ENCODE measurements at regions not wholly inside any gene's neighbourhood (a gene's known extent, or its start where the extent isn't known, plus 50 kb on each side); places are given as distances from the start of the nearest gene placed in this dataset.
"Not testable (repeated sequence)": the region's sequence is repeated elsewhere in the genome, so short reads cannot be mapped to it uniquely, and the experiment has no call there.

DNA sequence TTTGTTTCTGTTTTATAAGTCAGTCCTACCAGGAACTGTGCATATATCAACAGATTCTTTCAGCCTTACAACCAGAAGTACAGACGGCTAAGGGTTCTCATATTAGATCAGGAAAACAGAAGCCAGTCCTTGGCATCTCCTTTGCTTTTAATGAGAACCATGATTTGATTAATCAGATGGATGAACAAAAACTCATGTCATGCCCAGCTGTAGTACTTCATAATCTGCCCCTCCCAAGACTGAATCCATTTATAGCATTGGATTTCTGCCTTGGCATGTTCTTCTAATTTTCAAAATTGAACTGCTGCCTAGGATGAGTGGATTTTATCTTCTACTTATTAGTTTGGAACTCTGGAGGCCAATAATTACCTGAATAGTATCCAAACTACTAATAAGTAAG, 617.2 kb downstream of the SLITRK5 start:
- in situ Hi-C loops (cut with MboI; ENCODE audit: low sequenced_read_pairs) (no loop called here), intact Hi-C loops (cut with micrococcal nuclease) (no loop called here), dilution Hi-C loops (cut with HindIII; ENCODE audit: low sequenced_read_pairs, unreplicated experiment) (no loop called here)
- H3K4me2 ChIP-seq (ENCODE audit: low read depth, low read length): no peak overlapping the region
- no peak overlapping the region for H2BK15ac ChIP-seq (ENCODE audit: low read depth, low read length)
- no peak overlapping the region for H2AK5ac ChIP-seq (ENCODE audit: low read depth, low read length)
- DNase-seq (no peak), ATAC-seq (ENCODE audit: low read depth) (no peak)
- peaks cover 7% of the 10 kb centered on the region; the same call in 1 of the 2 replicates for H3K9me3 ChIP-seq (ENCODE audit: control insufficient read depth, insufficient read depth, low read length)
- H4K91ac ChIP-seq (ENCODE audit: insufficient read depth, low read depth, low read length): no peak overlapping the region
- H2BK120ac ChIP-seq (ENCODE audit: low read depth, low read length): no peak overlapping the region
- no peak overlapping the region for H4K8ac ChIP-seq (ENCODE audit: low read depth in 2 of 2, low read length in 2 of 2)
- H3K9ac ChIP-seq (ENCODE audit: low read depth, low read length): no peak overlapping the region
- BruUV-seq (replicated peaks): no TSS peak
- no peak overlapping the region for H3K14ac ChIP-seq (replicated peaks; ENCODE audit: low read depth, low read length)
- no peak for TF ChIP-seq RAD21 (IDR thresholded peaks at IDR 0.05; ENCODE audit: low read length)
- WGBS, 2 experiments (ENCODE audit: extremely low coverage in 2 of 2, insufficient read length in 1 of 2): no CpG with 5 or more reads among the region's 1 CpG
- no peak overlapping the region for H2AFZ ChIP-seq (replicated peaks; ENCODE audit: low read length, poor library complexity)
- H2AK9ac ChIP-seq (replicated peaks; ENCODE audit: low read depth, low read length, poor library complexity): no peak overlapping the region
- H3K79me1 ChIP-seq (ENCODE audit: low read depth in 1 of 2, low read length in 2 of 2): no peaks in the 10 kb centered on the region
- no peaks in the 10 kb centered on the region for H4K20me1 ChIP-seq (ENCODE audit: insufficient read depth, low read length)
- H3K36me3 ChIP-seq (ENCODE audit: control insufficient read depth, insufficient read depth, low read length): no peaks in the 10 kb centered on the region
- CTCF ChIA-PET: no interaction called here
- H3K27ac ChIP-seq (ENCODE audit: insufficient read depth, low read length): no peak overlapping the region
- H2BK20ac ChIP-seq (ENCODE audit: low read depth, low read length): no peak overlapping the region
- H3K4me1 ChIP-seq (ENCODE audit: control insufficient read depth, insufficient read depth, low read length): no peaks in the 10 kb centered on the region
- H3K18ac ChIP-seq (ENCODE audit: low read depth, low read length): no peak overlapping the region
- no peak overlapping the region for H3K4ac ChIP-seq (ENCODE audit: low read depth, low read length)
- no peaks in the 10 kb centered on the region for H3K27me3 ChIP-seq (ENCODE audit: control insufficient read depth, insufficient read depth, low read length)
- H3K9me1 ChIP-seq (ENCODE audit: insufficient read depth, low read length): no peaks in the 10 kb centered on the region
- no peak overlapping the region for H3K4me3 ChIP-seq (ENCODE audit: insufficient read depth, low read depth, low read length)
- no peak overlapping the region for H2BK5ac ChIP-seq (ENCODE audit: low read depth, low read length, poor library complexity, severe bottlenecking)
- POLR2A ChIA-PET (ENCODE audit: unreplicated experiment): no interaction called here
- H4K5ac ChIP-seq (ENCODE audit: low read depth, low read length): no peak overlapping the region
- H3K23ac ChIP-seq (ENCODE audit: low read depth, low read length): no peak overlapping the region
- no peak overlapping the region for H3K56ac ChIP-seq (ENCODE audit: extremely low read depth, insufficient read depth, low read length)

GRCh38 chr13:88291731-88292130, 620.6 kb downstream of the SLITRK5 start:
- H3K9me1 ChIP-seq (ENCODE audit: insufficient read depth, low read length); intact Hi-C loops (cut with micrococcal nuclease); H3K36me3 ChIP-seq (ENCODE audit: control insufficient read depth, insufficient read depth, low read length); H3K23ac ChIP-seq (ENCODE audit: low read depth, low read length); BruUV-seq (replicated peaks); H4K20me1 ChIP-seq (ENCODE audit: insufficient read depth, low read length); H3K18ac ChIP-seq (ENCODE audit: low read depth, low read length); H3K4me2 ChIP-seq (ENCODE audit: low read depth, low read length); H2AK5ac ChIP-seq (ENCODE audit: low read depth, low read length); H3K56ac ChIP-seq (ENCODE audit: extremely low read depth, insufficient read depth, low read length); H2BK20ac ChIP-seq (ENCODE audit: low read depth, low read length); H3K9me3 ChIP-seq (ENCODE audit: control insufficient read depth, insufficient read depth, low read length); H2BK5ac ChIP-seq (ENCODE audit: low read depth, low read length, poor library complexity, severe bottlenecking); H3K79me1 ChIP-seq (ENCODE audit: low read depth in 1 of 2, low read length in 2 of 2); dilution Hi-C loops (cut with HindIII; ENCODE audit: low sequenced_read_pairs, unreplicated experiment); H3K9ac ChIP-seq (ENCODE audit: low read depth, low read length); ATAC-seq (ENCODE audit: low read depth); H3K4me1 ChIP-seq (ENCODE audit: control insufficient read depth, insufficient read depth, low read length); H4K5ac ChIP-seq (ENCODE audit: low read depth, low read length); H2AK9ac ChIP-seq (replicated peaks; ENCODE audit: low read depth, low read length, poor library complexity); H2AFZ ChIP-seq (replicated peaks; ENCODE audit: low read length, poor library complexity); POLR2A ChIA-PET (ENCODE audit: unreplicated experiment); H2BK15ac ChIP-seq (ENCODE audit: low read depth, low read length); H3K27me3 ChIP-seq (ENCODE audit: control insufficient read depth, insufficient read depth, low read length); DNase-seq; H4K8ac ChIP-seq (ENCODE audit: low read depth in 2 of 2, low read length in 2 of 2); H3K27ac ChIP-seq (ENCODE audit: insufficient read depth, low read length); H3K14ac ChIP-seq (replicated peaks; ENCODE audit: low read depth, low read length); H3K4ac ChIP-seq (ENCODE audit: low read depth, low read length); H3K4me3 ChIP-seq (ENCODE audit: insufficient read depth, low read depth, low read length); CTCF ChIA-PET; in situ Hi-C loops (cut with MboI; ENCODE audit: low sequenced_read_pairs); H4K91ac ChIP-seq (ENCODE audit: insufficient read depth, low read depth, low read length); H2BK120ac ChIP-seq (ENCODE audit: low read depth, low read length): not testable (repeated sequence)
- WGBS, 2 experiments (ENCODE audit: extremely low coverage in 2 of 2, insufficient read length in 1 of 2): 88% methylated on average over 14 of the region's 26 CpGs; no CpG with 5 or more reads in 1 of the 2 experiments

Measured in IMR-90 (cell line).